ENCODE measurements at regions not wholly inside any gene's neighbourhood (a gene's known extent, or its start where the extent isn't known, plus 50 kb on each side); places are given as distances from the start of the nearest gene placed in this dataset.

DNA sequence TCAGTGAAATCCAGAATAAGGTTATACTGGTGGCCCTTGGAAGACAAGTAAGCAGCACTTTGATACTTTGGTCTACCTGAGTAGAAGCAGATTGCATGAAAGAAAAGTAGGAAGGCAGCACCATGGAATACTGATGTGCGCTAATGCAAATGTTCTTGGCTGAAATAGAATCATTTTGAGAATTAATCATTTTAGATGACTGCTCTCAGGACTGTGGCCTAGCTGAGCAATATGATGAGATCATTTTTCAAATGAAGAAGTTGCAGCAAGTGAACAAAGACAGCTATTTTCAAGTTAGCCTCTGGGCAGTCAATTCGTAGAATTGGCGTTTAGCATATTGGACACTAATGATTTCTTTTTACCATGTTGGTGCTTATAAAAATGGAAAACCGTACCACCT lies 483.5 kb downstream of the TMEM232 start:
- TF ChIP-seq, protein P1, sequence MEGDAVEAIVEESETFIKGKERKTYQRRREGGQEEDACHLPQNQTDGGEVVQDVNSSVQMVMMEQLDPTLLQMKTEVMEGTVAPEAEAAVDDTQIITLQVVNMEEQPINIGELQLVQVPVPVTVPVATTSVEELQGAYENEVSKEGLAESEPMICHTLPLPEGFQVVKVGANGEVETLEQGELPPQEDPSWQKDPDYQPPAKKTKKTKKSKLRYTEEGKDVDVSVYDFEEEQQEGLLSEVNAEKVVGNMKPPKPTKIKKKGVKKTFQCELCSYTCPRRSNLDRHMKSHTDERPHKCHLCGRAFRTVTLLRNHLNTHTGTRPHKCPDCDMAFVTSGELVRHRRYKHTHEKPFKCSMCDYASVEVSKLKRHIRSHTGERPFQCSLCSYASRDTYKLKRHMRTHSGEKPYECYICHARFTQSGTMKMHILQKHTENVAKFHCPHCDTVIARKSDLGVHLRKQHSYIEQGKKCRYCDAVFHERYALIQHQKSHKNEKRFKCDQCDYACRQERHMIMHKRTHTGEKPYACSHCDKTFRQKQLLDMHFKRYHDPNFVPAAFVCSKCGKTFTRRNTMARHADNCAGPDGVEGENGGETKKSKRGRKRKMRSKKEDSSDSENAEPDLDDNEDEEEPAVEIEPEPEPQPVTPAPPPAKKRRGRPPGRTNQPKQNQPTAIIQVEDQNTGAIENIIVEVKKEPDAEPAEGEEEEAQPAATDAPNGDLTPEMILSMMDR (IDR thresholded peaks at IDR 0.05), result no peak
- TF ChIP-seq POLR2A (IDR thresholded peaks at IDR 0.05), result no peak
